ENCODE measurements at regions not wholly inside any gene's neighbourhood (a gene's known extent, or its start where the extent isn't known, plus 50 kb on each side); places are given as distances from the start of the nearest gene placed in this dataset.

- TF ChIP-seq CTCF (IDR thresholded peaks at IDR 0.05), result no peak
- TF ChIP-seq POLR2A (IDR thresholded peaks at IDR 0.05), result no peak
Observed at GRCh38 chr6:16987996-16988395, 113.9 kb upstream of the STMND1 start.
